B cell (primary cell): ENCODE measurements at regions not wholly inside any gene's neighbourhood (a gene's known extent, or its start where the extent isn't known, plus 50 kb on each side); places are given as distances from the start of the nearest gene placed in this dataset.

Source experiments
- CTCF ChIP-seq: fragments of 200-600 bp; IDR thresholded peaks from one replicate; pipeline ENCODE4 v1.8.0; 2022; ENCODE audit warnings: antibody characterized with exemption, mild to moderate bottlenecking
- EZH2 ChIP-seq: IDR thresholded peaks from 2 replicates; pipeline ENCODE4 v1.6.1; 2012; ENCODE audit warnings: borderline replicate concordance, low read depth, mild to moderate bottlenecking, moderate library complexity, low read length; ENCODE audit not compliant: insufficient read depth, poor library complexity, severe bottlenecking

GRCh38 chr7:68748934-68749900 is 849.1 kb upstream of the AUTS2 start:
- no peak for TF ChIP-seq EZH2
- no peak for TF ChIP-seq CTCF
